SU-DHL-6 (cell line): ENCODE measurements at regions not wholly inside any gene's neighbourhood (a gene's known extent, or its start where the extent isn't known, plus 50 kb on each side); places are given as distances from the start of the nearest gene placed in this dataset.

Source experiments
- EZH2phosphoT487 ChIP-seq: fragments of 200-600 bp; sonication (generic), shearing (Covaris generic); conservative IDR thresholded peaks from 2 replicates; pipeline ENCODE4 v1.6.1; 2018; ENCODE audit warnings: mild to moderate bottlenecking, antibody characterized with exemption, low read length, moderate library complexity, mixed read lengths
- TF ChIP-seq, protein P1 (sequence below): fragments of 200-600 bp; sonication (generic); IDR thresholded peaks from one replicate; pipeline ENCODE4 v1.5.1; 2017; ENCODE audit warnings: antibody characterized with exemption, mild to moderate bottlenecking, low read length, moderate library complexity; ENCODE audit not compliant: insufficient read depth, poor library complexity, severe bottlenecking

DNA sequence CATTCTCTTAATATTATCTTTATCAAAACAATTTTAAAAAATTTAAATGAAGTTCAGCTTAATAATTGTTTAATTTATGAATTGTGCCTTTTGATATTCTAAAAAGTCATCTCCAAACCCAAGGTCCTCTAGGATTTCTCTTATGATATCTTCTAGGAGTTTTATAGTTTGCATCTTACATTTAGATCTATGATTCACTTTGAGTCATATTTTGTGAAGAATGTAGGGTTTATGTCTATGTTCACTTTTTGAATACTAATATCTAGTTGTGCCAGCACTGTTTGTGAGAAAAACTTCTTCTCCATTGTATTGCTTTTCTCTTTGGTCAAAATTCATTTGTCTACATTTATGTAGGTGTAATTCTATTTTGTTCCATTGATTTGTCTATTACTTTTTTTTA, 1068.4 kb upstream of the SPRY2 start:
- TF ChIP-seq, protein P1, sequence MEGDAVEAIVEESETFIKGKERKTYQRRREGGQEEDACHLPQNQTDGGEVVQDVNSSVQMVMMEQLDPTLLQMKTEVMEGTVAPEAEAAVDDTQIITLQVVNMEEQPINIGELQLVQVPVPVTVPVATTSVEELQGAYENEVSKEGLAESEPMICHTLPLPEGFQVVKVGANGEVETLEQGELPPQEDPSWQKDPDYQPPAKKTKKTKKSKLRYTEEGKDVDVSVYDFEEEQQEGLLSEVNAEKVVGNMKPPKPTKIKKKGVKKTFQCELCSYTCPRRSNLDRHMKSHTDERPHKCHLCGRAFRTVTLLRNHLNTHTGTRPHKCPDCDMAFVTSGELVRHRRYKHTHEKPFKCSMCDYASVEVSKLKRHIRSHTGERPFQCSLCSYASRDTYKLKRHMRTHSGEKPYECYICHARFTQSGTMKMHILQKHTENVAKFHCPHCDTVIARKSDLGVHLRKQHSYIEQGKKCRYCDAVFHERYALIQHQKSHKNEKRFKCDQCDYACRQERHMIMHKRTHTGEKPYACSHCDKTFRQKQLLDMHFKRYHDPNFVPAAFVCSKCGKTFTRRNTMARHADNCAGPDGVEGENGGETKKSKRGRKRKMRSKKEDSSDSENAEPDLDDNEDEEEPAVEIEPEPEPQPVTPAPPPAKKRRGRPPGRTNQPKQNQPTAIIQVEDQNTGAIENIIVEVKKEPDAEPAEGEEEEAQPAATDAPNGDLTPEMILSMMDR, result no peak
- TF ChIP-seq EZH2phosphoT487, result no peak
